LNCAP (cell line): ENCODE measurements at regions not wholly inside any gene's neighbourhood (a gene's known extent, or its start where the extent isn't known, plus 50 kb on each side); places are given as distances from the start of the nearest gene placed in this dataset.

ENCODE experiments used
- CTCF ChIP-seq: fragments of 450-650 bp; IDR thresholded peaks from 2 replicates; pipeline ENCODE4 v1.5.1; 2017; ENCODE audit warnings: mild to moderate bottlenecking

GRCh38 chr21:14869984-14870852 is 194.6 kb downstream of the NRIP1 start:
- no peak for TF ChIP-seq CTCF

- TF ChIP-seq CTCF, result no peak
Measured at GRCh38 chr21:14866859-14867765, 197.7 kb downstream of the NRIP1 start.

GRCh38 chr21:14864211-14865021 is 200.4 kb downstream of the NRIP1 start:
- peak; percentile 74 for TF ChIP-seq CTCF

GRCh38 chr21:14863745-14864210 is 201.0 kb downstream of the NRIP1 start:
- no peak for TF ChIP-seq CTCF

- peak; percentile 61 for TF ChIP-seq CTCF
Measured at GRCh38 chr21:14862794-14863720, 201.7 kb downstream of the NRIP1 start.

- TF ChIP-seq CTCF, result no peak
Measured at GRCh38 chr21:14858311-14858710, 206.5 kb downstream of the NRIP1 start.
